ENCODE measurements at regions not wholly inside any gene's neighbourhood (a gene's known extent, or its start where the extent isn't known, plus 50 kb on each side); places are given as distances from the start of the nearest gene placed in this dataset.

DNA sequence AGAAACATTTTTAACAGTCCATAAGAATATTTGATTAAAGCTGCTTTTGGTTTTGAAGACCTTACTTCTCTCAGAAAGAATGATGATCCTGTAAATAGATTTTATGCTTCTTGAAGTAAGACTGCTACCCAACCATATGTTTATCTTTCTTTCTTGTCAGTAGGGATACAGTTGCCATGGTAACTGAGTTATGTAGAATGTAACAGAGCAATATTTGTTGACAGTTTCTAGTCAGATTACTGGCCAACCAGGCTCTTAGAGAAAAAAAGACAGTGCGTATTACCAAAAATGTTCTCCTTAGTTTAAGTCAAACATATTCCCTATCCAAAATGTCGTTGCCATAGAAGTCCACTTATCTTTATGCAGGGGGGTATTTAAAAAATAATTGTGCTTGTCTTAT, 456.8 kb downstream of the PRR32 start:
- no peak overlapping the region for H3K4me2 ChIP-seq (ENCODE audit: low read depth, low read length)
- no peaks in the 10 kb centered on the region for H3K27me3 ChIP-seq (ENCODE audit: control insufficient read depth, insufficient read depth, low read length)
- no peak overlapping the region for H2AFZ ChIP-seq (replicated peaks; ENCODE audit: low read length, poor library complexity)
- H2BK120ac ChIP-seq (ENCODE audit: low read depth, low read length): no peak overlapping the region
- no peak overlapping the region for H2AK5ac ChIP-seq (ENCODE audit: low read depth, low read length)
- no TSS peak for BruUV-seq (replicated peaks)
- in situ Hi-C loops (cut with MboI; ENCODE audit: low sequenced_read_pairs) (no loop called here), dilution Hi-C loops (cut with HindIII; ENCODE audit: low sequenced_read_pairs, unreplicated experiment) (no loop called here), intact Hi-C loops (cut with micrococcal nuclease) (no loop called here)
- H3K36me3 ChIP-seq (ENCODE audit: control insufficient read depth, insufficient read depth, low read length): no peaks in the 10 kb centered on the region
- no peaks in the 10 kb centered on the region for H3K4me1 ChIP-seq (ENCODE audit: control insufficient read depth, insufficient read depth, low read length)
- no peak overlapping the region for H2BK20ac ChIP-seq (ENCODE audit: low read depth, low read length)
- H4K91ac ChIP-seq (ENCODE audit: insufficient read depth, low read depth, low read length): no peak overlapping the region
- H2BK5ac ChIP-seq (ENCODE audit: low read depth, low read length, poor library complexity, severe bottlenecking): no peak overlapping the region
- no peak overlapping the region for H3K14ac ChIP-seq (replicated peaks; ENCODE audit: low read depth, low read length)
- DNase-seq (no peak), ATAC-seq (ENCODE audit: low read depth) (no peak)
- ChIA-PET POLR2A (ENCODE audit: unreplicated experiment) (no interaction called here), CTCF (no interaction called here)
- TF ChIP-seq, protein P1, sequence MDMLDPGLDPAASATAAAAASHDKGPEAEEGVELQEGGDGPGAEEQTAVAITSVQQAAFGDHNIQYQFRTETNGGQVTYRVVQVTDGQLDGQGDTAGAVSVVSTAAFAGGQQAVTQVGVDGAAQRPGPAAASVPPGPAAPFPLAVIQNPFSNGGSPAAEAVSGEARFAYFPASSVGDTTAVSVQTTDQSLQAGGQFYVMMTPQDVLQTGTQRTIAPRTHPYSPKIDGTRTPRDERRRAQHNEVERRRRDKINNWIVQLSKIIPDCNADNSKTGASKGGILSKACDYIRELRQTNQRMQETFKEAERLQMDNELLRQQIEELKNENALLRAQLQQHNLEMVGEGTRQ (IDR thresholded peaks at IDR 0.05; ENCODE audit: low read depth, low read length): no peak
- TF ChIP-seq NFE2L2 (IDR thresholded peaks at IDR 0.05; ENCODE audit: low read depth, low read length) (no peak), MXI1 (IDR thresholded peaks at IDR 0.05; ENCODE audit: borderline replicate concordance, low read depth, low read length) (no peak), RAD21 (IDR thresholded peaks at IDR 0.05; ENCODE audit: low read length) (no peak), RCOR1 (IDR thresholded peaks at IDR 0.05; ENCODE audit: insufficient replicate concordance, low read length) (no peak), POLR2A (IDR thresholded peaks at IDR 0.05; ENCODE audit: low read depth, low read length) (no peak), MAFK (IDR thresholded peaks at IDR 0.05; ENCODE audit: low read depth, low read length) (no peak), BHLHE40 (IDR thresholded peaks at IDR 0.05; ENCODE audit: low read depth, low read length) (no peak), CHD1 (IDR thresholded peaks at IDR 0.05; ENCODE audit: low read depth, low read length) (no peak), MAZ (IDR thresholded peaks at IDR 0.05; ENCODE audit: borderline replicate concordance, low read depth, low read length) (no peak), SMC3 (IDR thresholded peaks at IDR 0.05; ENCODE audit: low read depth, low read length) (no peak), FOS (IDR thresholded peaks at IDR 0.05; ENCODE audit: low read depth, low read length) (no peak), CEBPB (IDR thresholded peaks at IDR 0.05; ENCODE audit: low read depth, low read length) (no peak), RFX5 (IDR thresholded peaks at IDR 0.05; ENCODE audit: low read depth, low read length) (no peak)
- TF ChIP-seq, protein P2, sequence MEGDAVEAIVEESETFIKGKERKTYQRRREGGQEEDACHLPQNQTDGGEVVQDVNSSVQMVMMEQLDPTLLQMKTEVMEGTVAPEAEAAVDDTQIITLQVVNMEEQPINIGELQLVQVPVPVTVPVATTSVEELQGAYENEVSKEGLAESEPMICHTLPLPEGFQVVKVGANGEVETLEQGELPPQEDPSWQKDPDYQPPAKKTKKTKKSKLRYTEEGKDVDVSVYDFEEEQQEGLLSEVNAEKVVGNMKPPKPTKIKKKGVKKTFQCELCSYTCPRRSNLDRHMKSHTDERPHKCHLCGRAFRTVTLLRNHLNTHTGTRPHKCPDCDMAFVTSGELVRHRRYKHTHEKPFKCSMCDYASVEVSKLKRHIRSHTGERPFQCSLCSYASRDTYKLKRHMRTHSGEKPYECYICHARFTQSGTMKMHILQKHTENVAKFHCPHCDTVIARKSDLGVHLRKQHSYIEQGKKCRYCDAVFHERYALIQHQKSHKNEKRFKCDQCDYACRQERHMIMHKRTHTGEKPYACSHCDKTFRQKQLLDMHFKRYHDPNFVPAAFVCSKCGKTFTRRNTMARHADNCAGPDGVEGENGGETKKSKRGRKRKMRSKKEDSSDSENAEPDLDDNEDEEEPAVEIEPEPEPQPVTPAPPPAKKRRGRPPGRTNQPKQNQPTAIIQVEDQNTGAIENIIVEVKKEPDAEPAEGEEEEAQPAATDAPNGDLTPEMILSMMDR (conservative IDR thresholded peaks at IDR 0.05; ENCODE audit: low read depth, low read length): no peak
- TF ChIP-seq, protein P3, sequence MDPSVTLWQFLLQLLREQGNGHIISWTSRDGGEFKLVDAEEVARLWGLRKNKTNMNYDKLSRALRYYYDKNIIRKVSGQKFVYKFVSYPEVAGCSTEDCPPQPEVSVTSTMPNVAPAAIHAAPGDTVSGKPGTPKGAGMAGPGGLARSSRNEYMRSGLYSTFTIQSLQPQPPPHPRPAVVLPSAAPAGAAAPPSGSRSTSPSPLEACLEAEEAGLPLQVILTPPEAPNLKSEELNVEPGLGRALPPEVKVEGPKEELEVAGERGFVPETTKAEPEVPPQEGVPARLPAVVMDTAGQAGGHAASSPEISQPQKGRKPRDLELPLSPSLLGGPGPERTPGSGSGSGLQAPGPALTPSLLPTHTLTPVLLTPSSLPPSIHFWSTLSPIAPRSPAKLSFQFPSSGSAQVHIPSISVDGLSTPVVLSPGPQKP (IDR thresholded peaks at IDR 0.05; ENCODE audit: borderline replicate concordance, low read depth, low read length): no peak
- no peak overlapping the region for H4K8ac ChIP-seq (ENCODE audit: low read depth in 2 of 2, low read length in 2 of 2)
- no peak overlapping the region for H3K18ac ChIP-seq (ENCODE audit: low read depth, low read length)
- WGBS, 2 experiments (ENCODE audit: extremely low coverage in 2 of 2, insufficient read length in 1 of 2): no CpG with 5 or more reads among the region's 2 CpGs
- H3K23ac ChIP-seq (ENCODE audit: low read depth, low read length): no peak overlapping the region
- H3K27ac ChIP-seq (ENCODE audit: insufficient read depth, low read length): no peak overlapping the region
- no peak overlapping the region for H2BK15ac ChIP-seq (ENCODE audit: low read depth, low read length)
- H4K20me1 ChIP-seq (ENCODE audit: insufficient read depth, low read length): no peaks in the 10 kb centered on the region
- H3K9me1 ChIP-seq (ENCODE audit: insufficient read depth, low read length): no peaks in the 10 kb centered on the region
- no peak overlapping the region for H4K5ac ChIP-seq (ENCODE audit: low read depth, low read length)
- H3K9ac ChIP-seq (ENCODE audit: low read depth, low read length): no peak overlapping the region
- H3K4ac ChIP-seq (ENCODE audit: low read depth, low read length): no peak overlapping the region
- H3K9me3 ChIP-seq (ENCODE audit: control insufficient read depth, insufficient read depth, low read length): no peaks in the 10 kb centered on the region
- no peak overlapping the region for H3K4me3 ChIP-seq (ENCODE audit: insufficient read depth, low read depth, low read length)
- H3K56ac ChIP-seq (ENCODE audit: extremely low read depth, insufficient read depth, low read length): no peak overlapping the region
- H2AK9ac ChIP-seq (replicated peaks; ENCODE audit: low read depth, low read length, poor library complexity): no peak overlapping the region
- no peaks in the 10 kb centered on the region for H3K79me1 ChIP-seq (ENCODE audit: low read depth in 1 of 2, low read length in 2 of 2)
